LoVo (cell line): ENCODE measurements at regions not wholly inside any gene's neighbourhood (a gene's known extent, or its start where the extent isn't known, plus 50 kb on each side); places are given as distances from the start of the nearest gene placed in this dataset.
"Not testable (repeated sequence)": the region's sequence is repeated elsewhere in the genome, so short reads cannot be mapped to it uniquely, and the experiment has no call there.

ENCODE experiments used
- DNase-seq: peaks from one replicate; pipeline ENCODE4 v3.0.0-alpha.2; 2016; ENCODE audit warnings: low spot score

DNA sequence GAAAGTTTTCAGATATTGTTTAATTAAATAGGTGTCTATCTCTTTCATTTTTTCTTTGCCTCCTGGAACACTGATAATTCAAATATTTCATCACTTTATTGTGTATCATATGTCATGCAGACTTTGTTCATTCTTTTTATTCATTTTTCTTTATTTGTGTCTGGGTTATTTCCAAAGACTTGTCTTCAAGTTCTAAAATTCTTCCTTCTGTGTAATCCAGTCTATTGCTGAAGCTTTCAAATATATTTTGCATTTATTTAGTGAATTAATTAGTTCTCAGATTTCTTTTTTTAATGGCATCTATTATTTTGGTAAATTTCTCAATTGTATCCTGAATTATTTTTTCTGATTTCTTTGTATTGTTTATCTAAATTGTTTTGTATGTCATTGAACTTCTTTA lies 70.1 kb downstream of the ZNF330 start:
- DNase-seq, result no peak

DNA sequence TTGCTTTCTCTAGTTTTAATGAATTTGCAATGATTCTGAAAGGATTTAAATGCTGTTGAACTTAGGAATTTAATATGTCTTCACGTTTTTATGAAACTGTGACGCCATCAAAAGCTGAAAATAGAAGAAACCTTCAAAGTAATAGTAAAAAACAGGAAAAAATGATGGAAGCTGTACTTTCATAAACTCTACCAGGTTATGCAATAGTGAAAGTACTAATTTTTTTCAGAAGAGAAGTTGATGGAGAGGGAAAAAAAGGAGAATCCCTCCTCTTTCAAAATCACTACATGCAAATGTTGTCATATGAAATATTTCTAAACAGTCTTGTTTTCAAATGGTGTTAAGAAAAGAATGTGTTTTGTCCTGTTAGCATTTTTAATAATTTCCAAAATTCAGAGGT lies 73.6 kb downstream of the ZNF330 start:
- no peak for DNase-seq

DNA sequence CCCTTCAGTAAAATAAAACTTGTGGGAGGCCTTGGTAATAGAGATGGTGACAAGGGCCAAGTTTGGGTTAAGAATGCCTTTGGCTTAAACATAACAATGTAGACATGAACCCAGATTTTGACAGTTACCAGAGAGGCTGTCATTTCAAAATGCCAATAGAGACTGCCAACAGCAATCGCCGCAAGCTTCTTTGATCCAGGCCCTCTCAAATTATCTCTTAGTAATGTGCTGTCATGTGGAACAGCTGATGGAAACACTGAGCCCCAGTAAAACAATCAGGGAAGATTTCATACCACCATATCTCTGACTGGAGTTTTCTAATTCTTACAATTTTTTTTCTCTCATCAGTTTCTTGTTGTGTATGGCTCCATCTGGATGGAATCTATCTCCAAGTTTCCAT lies 80.5 kb downstream of the ZNF330 start:
- DNase-seq, result no peak

DNA sequence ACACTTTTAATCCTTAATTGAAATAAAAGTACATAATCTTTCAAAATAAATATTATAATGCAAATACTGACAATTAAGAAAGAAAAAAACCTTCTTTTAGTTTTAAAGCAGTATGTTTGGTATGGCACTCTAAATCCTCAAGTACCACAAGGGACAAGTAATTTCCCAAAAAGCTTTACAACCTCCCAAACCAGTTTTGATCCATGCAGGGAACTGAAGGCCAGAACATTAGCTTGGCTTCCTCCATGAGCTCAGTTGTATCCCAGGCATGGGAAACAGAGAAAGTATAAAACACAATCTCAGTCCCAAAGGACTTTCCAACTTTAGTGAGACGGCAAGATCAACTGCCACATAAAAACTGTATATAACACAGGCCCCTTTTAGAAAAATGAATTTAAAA lies 82.2 kb downstream of the ZNF330 start:
- DNase-seq, result no peak

DNA sequence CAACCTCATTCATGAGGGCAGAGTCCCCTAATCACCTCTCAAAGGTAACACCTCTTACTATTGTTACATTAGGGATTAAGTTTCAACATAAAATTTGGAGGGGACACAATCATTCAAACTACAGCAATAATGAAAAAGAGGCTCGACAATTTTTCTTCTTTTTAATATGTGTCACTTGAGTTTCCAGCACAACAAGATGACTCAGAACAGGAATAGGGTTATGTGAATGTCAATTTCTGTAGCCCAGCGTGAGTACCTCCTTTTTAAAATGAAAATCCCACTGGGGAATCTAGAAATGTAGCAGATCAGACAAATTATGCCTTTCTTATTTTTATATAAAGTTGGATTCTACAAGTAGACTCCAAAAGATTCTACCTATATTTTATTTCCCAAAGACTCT lies 83.7 kb downstream of the ZNF330 start:
- DNase-seq, result no peak

DNA sequence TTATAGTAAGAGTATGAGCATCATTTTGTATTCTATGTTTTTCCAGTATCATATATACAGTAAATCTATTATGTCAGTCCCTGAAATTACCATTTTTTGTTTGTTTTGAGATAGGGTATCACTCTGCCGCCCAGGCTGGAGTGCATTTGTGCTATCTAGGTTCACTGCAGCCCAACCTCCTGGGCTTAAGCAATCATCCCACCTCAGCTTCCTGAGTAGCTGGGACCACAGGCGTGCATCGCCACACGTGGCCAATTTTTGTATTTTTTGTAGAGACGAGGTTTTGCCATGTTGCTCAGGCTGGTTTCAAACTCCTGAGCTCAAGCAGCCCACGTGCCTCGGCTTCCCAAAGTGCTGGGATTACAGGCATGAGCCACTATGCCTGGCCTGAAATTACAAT lies 85.6 kb downstream of the ZNF330 start:
- no peak for DNase-seq

DNA sequence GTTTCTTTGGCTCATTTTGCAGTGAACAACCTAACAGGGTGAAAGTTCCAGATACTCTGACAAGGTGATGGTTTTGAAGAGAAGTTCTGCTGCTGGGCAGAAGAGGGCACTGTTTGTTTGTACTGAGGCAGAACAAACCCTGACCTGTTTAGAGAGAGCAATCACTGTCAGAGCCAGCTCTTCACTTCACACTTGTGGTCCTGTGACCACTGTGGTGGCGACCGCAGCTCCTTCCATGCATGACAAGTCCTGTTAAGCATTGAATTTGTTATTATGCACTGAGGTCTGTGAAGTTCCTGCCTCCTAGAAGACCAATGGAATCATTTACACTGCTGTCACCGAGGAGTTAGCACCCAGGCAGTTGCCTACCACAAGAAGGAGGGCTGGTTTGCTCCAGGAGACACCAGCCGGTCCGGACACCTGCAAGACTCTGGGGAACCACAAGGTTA lies 86.6 kb downstream of the ZNF330 start:
- DNase-seq, result peak; percentile 63

DNA sequence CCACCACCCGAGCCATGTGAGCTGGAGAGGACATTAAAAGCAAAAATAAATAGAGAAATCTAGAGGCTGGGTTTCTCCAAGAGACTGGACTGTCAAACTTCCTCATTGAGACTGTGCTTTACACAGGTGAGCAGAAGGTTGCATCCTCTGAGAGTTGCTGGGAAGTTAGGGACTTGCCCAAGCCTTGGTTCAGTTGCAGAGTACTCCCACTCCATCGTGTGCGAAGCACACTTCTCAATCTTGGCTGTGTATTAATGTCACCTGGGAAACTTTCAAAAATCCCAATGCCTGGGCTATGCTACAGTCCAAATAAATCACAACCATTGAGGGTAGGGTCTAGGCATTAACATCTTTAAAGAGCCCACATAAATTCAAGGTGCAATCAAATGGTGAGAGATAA lies 89.2 kb downstream of the ZNF330 start:
- no peak for DNase-seq

DNA sequence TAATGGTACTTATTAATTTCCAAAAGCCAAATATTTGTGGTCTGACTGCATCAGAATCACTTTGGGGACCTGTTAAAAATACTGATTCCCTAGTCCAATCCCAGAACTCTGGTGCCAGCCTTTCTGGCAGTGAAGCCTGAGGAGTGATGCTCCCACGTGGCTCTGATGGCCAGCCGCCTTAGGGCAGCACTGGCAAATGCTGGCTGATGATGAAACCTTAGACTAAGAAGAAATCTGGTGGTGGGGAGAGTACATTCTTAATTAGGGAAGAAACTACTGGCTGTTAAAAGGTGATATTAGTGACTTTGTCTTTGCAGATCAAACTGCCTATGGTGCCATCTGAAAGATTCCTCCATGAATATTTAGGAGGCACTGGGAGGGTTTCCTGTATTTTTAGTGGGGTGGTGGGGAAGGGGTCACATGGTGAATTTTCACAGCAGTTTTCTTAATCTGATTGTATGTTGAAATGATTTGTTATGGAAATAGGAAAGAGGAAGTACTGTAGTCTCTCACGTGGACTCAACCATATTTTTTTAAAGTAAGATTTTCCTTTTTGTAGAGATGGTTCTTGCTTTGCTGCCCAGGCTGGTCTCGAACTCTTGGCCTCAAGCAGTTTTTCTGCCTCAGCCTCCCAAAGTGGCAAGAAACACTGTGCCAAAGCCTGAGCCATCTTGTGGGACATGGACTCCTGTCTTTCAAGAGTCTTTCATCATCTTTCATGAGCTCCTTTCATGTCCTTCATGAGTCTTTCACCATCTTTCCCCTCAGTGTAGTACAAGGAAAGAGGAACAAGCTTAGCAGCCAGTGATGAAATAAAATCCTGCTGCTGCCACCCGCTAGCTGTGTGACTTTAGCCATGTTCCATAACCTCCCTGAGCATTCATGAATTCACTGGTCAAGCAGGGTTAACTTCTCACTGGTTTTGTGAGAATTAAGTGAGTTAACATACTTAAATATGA lies 90.8 kb downstream of the ZNF330 start:
- DNase-seq, result no peak

DNA sequence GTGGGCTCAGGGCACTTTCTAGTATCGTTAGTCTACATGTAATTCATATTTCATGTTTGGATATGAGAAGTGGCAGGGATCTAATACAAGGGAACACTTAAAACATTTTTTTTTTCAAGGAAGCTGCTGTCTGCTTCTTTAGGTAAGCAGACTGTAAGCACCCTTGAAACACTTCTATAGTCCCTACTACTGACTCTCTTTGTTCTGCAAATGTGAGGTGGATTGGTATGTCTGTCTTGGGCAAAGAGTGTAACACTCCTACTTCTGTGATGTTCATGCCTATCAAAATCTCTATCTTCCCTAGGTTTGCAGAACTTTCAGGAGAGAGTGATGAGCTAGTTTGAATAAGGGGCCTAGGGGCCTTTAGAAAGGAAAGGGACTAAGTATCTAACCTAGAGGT lies 93.9 kb downstream of the ZNF330 start:
- no peak for DNase-seq

DNA sequence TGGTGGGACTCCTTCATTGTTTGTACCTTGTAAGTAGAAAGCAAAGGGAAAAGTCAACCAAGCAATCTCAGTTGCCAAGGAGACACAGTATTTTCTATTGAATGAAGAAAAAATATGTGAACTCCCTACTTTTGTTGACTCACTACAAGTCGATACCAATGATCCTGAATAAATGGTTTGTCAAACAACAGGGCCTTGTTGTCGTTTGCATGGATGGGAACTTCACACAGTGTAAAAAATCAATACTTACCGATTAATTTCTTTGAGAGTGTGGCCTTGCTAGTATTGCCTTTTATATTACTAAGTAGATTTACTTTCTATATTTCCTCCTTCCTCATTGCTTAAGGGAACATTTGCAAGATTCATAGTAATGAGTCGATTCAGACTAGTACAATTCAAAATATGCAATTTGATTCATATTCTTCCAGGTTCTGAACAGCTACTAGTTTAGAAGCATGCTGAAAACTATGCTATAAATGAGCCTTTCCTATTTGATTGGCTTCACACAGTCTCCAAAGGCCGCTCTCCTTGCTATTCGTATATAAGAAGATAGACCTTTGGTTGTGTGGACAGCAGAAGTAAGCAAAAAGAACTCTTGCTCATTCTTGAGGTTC lies 108.0 kb downstream of the ZNF330 start:
- no peak for DNase-seq

DNA sequence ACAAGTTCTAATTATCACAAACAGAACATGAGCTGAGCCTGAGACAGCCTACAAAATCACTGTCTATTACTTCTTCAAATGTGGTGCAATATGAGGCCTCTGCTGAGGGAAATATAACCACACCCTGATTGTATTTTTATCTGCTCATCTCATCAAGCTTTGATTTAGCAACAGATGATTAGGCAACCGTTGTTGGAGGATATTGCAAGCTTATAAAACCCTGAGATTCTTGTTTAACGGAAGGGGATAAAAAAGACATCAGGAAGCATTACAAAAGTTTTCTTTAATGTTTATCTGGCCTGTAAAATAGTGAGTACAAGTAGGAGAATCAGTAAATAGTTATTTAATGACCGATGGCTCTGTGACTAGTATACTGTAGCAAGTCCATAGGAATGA lies 108.5 kb downstream of the ZNF330 start:
- DNase-seq, result peak; percentile 43

DNA sequence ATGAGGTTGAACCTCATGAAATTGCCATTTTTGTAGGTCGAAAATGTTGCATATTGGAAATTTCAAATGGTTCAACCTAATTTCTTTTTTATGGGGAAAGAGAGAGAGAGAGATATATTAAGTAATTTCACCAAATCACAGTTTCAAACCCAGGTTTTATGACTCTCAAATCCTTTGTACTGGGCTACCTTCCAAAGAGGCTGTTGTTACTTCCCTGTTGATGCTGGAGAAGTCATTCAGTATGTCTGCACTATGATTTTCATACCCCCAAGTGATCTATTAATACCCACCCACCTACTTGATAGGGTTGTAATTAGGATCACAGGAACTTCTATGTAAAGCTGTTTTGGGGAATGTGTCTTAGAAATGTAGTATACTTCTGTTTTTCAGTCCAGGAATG lies 109.9 kb downstream of the ZNF330 start:
- no peak for DNase-seq

DNA sequence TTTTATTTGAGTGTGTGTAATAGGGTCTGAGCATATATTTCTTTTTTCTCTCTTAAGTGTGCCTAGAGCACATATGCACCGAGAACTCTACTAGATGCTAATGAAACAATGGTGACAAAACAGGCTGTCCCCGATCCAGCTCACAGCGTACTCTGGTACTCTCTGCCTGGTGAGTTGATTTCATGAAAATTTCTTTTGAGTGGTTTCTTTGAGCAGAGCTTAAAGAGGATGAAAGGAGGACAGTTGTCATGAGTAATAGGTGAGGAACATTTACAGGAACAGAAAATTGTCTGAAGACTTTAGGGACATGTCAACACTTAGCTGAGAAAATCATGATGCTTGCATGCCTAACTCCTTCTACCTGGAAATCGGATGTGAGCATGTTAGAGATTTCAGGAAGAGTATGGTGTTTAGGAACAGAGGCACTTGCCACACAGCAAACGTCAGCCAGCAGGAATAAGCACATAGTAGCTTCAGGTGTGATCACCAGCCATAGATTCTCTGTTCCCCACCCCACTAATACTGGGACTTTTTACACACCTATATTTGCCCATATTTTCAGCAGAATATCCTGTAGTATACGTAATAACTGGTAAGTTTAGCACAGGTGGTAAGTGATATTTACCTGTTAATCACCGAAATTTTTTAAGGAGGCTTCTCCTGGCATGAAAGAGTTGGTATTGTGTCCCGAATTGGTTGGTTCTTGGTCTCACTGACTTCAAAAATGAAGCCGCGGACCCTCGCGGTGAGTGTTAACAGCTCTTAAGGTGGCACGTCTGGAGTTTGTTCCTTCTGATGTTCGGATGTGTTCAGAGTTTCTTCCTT lies 111.1 kb downstream of the ZNF330 start:
- no peak for DNase-seq

DNA sequence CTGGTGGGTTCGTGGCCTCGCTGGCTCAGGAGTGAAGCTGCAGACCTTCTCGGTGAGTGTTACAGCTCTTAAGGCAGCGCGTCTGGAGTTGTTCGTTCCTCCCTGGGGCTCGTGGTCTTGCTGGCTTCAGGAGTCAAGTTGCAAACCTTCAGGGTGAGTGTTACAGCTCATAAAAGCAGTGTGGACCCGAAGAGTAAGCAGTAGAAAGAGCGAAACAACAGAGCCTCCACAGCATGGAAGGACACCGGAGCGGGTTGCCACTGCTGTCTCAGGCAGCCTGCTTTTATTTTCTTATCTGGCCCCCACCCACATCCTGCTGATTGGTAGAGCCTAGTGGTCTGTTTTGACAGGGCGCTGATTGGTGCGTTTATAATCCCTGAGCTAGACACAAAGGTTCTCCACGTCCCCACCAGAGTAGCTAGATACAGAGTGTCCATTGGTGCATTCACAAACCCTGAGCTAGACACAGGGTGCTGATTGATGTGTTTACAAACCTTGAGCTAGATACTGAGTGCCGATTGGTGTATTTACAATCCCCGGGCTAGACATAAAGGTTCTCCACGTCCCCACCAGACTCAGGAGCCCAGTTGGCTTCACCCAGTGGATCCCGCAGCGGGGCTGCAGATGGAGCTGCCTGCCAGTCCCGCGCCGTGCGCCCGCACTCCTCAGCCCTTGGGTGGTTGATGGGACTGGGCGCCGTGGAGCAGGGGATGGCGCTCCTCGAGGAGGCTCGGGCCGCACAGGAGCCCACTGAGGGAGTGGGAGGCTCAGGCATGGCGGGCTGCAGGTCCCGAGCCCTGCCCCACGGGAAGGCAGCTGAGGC lies 111.9 kb downstream of the ZNF330 start:
- DNase-seq, result not testable (repeated sequence)

DNA sequence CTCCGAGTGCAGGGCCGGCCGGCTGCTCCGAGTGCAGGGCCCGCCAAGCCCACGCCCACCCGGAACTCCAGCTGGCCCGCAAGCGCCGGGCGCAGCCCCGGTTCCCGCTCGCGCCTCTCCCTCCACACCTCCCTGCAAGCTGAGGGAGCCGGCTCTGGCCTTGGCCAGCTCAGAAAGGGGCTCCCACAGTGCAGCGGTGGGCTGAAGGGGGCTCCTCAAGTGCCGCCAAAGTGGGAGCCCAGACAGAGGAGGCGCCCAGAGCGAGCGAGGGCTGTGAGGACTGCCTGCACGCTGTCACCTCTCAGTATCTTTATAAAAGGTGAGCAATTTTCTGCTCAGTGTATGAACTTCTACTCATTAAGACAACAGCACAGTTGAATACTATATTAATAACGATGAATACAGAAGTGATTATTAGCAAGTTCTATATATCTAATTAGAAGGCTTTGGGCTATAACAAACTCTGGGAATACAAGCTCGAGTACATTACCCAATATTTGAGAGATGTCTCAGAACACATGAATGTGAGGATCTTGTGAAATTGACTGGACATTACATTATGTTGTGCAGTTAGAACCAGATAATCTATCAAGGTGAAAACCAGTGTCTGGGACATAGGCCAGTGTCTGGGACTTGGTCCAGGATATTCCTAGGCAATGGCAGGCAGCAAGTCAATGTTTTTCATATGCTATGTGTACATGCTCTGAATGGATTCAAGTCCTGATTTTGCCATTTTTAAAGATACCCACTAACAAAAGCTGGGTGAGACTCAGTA lies 112.9 kb downstream of the ZNF330 start:
- DNase-seq, result not testable (repeated sequence)

DNA sequence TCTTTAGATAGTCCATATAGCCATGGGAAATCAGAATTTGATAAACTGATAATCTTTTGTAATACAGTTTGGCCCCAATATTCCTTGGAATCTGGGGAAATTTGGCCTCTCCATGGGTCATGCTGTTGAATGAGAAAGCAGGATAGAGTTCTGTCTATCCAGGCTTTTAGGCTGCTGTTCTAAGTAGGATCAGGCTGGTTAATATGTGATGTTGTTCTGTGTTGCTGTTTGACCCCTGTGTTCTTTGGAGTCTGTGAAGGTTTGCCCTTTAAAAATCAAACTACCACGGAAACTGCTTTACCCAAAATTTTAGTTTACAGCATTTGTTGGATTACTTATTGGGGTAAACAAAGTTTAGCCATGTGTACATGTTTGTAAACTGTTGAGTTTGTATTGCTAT lies 114.5 kb downstream of the ZNF330 start:
- DNase-seq, result no peak

DNA sequence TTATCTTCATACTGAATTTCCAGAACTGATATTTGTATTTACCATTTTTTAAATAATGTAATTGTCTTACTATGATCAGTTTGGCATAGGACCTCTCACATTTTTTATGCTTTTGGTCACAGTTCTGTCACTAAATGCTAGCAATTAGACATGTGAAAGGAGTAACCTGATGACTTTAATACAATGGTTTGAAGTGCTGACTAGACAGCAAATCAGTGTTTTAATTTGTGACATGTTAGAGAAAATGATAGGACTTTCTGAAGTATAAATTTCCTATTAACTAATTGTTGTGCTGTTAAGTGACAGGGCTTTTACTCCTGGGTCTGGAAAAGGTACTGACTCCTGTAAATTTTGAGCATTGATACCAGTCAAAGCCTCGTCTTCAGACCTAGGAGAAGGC lies 117.5 kb downstream of the ZNF330 start:
- no peak for DNase-seq

DNA sequence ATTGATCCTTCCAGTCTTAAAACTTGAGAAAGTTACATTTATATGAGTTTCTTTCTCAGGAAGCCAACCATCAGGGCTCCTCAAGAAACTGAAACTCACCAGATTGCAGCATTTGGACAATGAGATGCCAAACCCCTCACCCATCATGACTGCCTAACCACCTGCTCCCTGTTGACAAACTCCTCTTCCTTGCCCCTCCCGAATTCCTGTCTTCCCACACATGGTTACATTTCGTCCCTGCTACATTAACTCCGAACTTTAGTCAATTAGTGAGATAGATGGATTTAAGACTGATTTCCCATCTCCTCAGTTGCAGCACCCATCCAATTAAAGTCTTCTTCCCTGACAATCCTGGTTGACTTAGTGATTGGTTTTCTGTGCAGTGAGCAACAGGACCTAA lies 118.7 kb downstream of the ZNF330 start:
- DNase-seq, result no peak

DNA sequence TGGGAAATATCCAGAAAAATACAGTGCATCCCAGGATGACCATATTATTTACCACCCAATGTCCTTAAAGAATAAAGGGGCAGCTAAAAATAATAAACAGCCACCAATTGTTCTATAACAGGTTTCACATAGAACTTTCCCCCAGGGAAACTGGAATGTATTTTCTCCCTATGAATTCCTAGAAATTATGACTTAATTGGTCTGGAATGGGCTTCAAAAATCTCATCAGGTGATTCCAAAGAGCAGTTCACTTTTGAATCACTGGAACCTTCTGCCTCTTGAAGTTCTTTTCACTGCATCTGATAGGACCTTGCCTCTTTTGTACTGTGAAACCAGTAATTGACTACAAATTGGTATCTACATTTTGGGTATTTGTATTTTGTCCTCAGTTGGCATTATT lies 119.3 kb downstream of the ZNF330 start:
- DNase-seq, result no peak

DNA sequence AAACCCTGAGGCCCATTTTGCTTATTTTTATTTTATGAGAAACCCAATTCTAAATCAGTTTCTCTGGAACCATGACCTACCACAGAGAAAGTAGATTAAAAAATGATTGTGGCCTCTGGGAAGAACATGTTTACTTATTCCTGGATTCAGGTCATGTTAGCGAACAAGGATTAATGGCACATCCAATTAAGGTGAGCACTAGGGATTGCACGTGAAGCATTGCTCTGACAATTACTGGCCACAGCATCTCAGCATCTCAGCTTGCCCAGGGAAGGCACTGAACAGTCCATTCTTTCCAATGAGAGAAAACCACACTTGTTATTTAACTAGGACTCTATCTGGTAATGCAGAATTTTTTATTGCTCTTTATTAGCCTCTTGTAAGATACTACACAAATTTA lies 119.8 kb downstream of the ZNF330 start:
- DNase-seq, result no peak
